PC-9 (cell line): ENCODE measurements at regions not wholly inside any gene's neighbourhood (a gene's known extent, or its start where the extent isn't known, plus 50 kb on each side); places are given as distances from the start of the nearest gene placed in this dataset.

ENCODE experiments used
- CTCF ChIP-seq: fragments of 200-600 bp; sonication (generic); conservative IDR thresholded peaks from 2 replicates; pipeline ENCODE4 v1.6.1; 2017; ENCODE audit warnings: mixed run types, antibody characterized with exemption, mild to moderate bottlenecking, moderate library complexity
- EZH2 ChIP-seq: fragments of 200-600 bp; sonication (generic); IDR thresholded peaks from 2 replicates; pipeline ENCODE4 v1.8.0; 2017; ENCODE audit warnings: antibody characterized with exemption, low read depth

GRCh38 chr3:109944836-109945235 lies 607.5 kb upstream of the DPPA4 start:
- TF ChIP-seq CTCF (no peak), EZH2 (no peak)
